T-helper 17 cell (primary cell): ENCODE measurements at regions not wholly inside any gene's neighbourhood (a gene's known extent, or its start where the extent isn't known, plus 50 kb on each side); places are given as distances from the start of the nearest gene placed in this dataset.

Experiments
- ATAC-seq: fragments of 150-1000 bp; cut with Tn5 transposase; 2 replicates; pipeline ENCODE4 v1.10.0; 2021; ENCODE audit warnings: mild to moderate bottlenecking, moderate library complexity
- DNase-seq, 3 donors: peaks; one replicate each; pipeline versions ENCODE4 v3.0.0 to v3.0.0-alpha.2; 2020 to 2021
- H3K9me3 ChIP-seq: one replicate; pipeline ENCODE4 v1.7.0; 2013; ENCODE audit warnings: low read length, mild to moderate bottlenecking; ENCODE audit not compliant: control insufficient read depth, poor library complexity, severe bottlenecking
- H3K27ac Mint-ChIP-seq: one replicate; pipeline ENCODE4 v1.8.0; 2022; ENCODE audit warnings: mild to moderate bottlenecking, moderate library complexity, mixed read lengths
- H3K27me3 Mint-ChIP-seq: one replicate; pipeline ENCODE4 v1.8.0; 2022; ENCODE audit warnings: mixed read lengths
- H3K36me3 Mint-ChIP-seq: one replicate; pipeline ENCODE4 v1.8.0; 2022; ENCODE audit warnings: low read depth, mixed read lengths
- H3K4me1 Mint-ChIP-seq: one replicate; pipeline ENCODE4 v1.8.0; 2022; ENCODE audit warnings: mild to moderate bottlenecking, mixed read lengths
- H3K4me3 Mint-ChIP-seq: one replicate; pipeline ENCODE4 v1.8.0; 2022; ENCODE audit warnings: mild to moderate bottlenecking, moderate library complexity, mixed read lengths

- DNase-seq, result no peak
- H3K9me3 ChIP-seq, result peaks cover 3% of the 10 kb centered on the region
- no peak for ATAC-seq
- Mint-ChIP-seq H3K27ac (no peak overlapping the region), H3K4me3 (no peak overlapping the region), H3K27me3 (no peaks in the 10 kb centered on the region), H3K4me1 (no peaks in the 10 kb centered on the region), H3K36me3 (no peaks in the 10 kb centered on the region)
These were observed 941.7 kb downstream of the LRFN5 start for GRCh38 chr14:42548349-42548748.

- no peaks in the 10 kb centered on the region for H3K4me1 Mint-ChIP-seq
- H3K27me3 Mint-ChIP-seq, result no peaks in the 10 kb centered on the region
- H3K36me3 Mint-ChIP-seq, result no peaks in the 10 kb centered on the region
- peaks cover 3% of the 10 kb centered on the region for H3K9me3 ChIP-seq
- DNase-seq (no peak), ATAC-seq (no peak)
- H3K27ac Mint-ChIP-seq, result no peak overlapping the region
- H3K4me3 Mint-ChIP-seq, result no peak overlapping the region
These were observed 939.0 kb downstream of the LRFN5 start for GRCh38 chr14:42545636-42546035.

GRCh38 chr14:42541535-42542001 is 934.9 kb downstream of the LRFN5 start:
- H3K4me1 Mint-ChIP-seq, result no peaks in the 10 kb centered on the region
- H3K27ac Mint-ChIP-seq, result no peak overlapping the region
- H3K9me3 ChIP-seq, result no peaks in the 10 kb centered on the region
- no peak overlapping the region for H3K4me3 Mint-ChIP-seq
- H3K36me3 Mint-ChIP-seq, result no peaks in the 10 kb centered on the region
- H3K27me3 Mint-ChIP-seq, result no peaks in the 10 kb centered on the region
- DNase-seq, result no peak
- no peak for ATAC-seq

DNA sequence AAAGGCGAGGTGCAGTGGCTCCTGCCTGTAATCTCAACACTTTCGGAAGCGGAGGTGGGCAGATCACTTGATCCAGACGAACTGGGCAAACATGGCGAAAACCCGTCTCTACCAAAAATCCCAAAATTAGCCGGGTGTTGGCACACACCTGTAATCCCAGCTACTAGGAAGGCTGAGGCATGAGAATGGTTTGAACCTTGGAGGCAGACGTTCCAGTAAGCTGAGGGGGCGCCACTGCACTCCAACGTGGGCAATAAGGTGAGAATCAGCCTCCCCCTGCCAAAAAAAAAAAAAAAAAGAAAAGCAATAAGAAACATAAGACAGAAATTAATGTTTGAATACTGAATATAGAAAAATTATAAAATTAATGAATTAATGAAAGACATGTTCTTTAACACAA is 928.7 kb downstream of the LRFN5 start:
- no peak overlapping the region for H3K4me3 Mint-ChIP-seq
- H3K9me3 ChIP-seq, result no peaks in the 10 kb centered on the region
- H3K27me3 Mint-ChIP-seq, result no peaks in the 10 kb centered on the region
- DNase-seq (no peak), ATAC-seq (no peak)
- H3K27ac Mint-ChIP-seq, result no peak overlapping the region
- H3K36me3 Mint-ChIP-seq, result no peaks in the 10 kb centered on the region
- no peaks in the 10 kb centered on the region for H3K4me1 Mint-ChIP-seq

DNA sequence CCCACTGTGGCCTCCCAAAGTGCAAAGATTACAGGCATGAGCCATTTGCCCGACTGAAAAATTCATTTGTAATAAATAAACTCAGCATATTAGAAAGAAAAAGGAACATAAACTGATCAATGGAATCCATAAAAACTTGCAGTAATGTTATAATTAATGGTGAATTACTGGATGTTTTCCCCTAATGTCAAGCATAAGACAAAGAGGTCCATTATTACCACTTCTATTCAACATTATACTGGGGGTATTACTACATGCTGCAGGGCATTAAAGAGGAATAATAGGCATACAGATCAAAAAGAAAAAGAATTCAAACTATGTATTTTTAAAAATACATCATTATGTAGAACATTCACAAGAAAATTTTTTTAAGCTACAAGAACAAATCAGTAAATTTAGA is 926.8 kb downstream of the LRFN5 start:
- Mint-ChIP-seq H3K4me3 (no peak overlapping the region), H3K4me1 (no peaks in the 10 kb centered on the region), H3K27ac (no peak overlapping the region), H3K36me3 (no peaks in the 10 kb centered on the region), H3K27me3 (no peaks in the 10 kb centered on the region)
- DNase-seq (no peak), ATAC-seq (no peak)
- H3K9me3 ChIP-seq, result no peaks in the 10 kb centered on the region

DNA sequence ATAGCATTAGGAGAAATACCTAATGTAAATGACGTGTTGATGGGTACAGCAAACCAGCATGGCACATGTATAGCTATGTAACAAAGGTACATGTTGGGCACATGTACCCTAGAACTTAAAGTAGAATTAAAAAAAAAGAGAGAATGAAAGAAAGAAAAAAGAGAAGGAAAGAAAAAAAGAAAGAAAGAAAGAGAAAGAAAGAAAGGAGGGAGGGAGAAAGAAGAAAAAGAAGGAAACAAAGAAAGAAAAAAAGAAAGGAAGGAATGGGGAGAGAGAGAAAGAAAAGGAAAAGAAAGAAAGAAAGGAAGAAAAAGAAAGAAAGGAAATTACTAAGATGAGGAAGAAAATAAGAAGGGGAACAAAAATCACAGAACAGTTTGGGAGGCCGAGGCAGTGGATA is 925.5 kb downstream of the LRFN5 start:
- H3K36me3 Mint-ChIP-seq, result no peaks in the 10 kb centered on the region
- H3K27me3 Mint-ChIP-seq, result no peaks in the 10 kb centered on the region
- no peaks in the 10 kb centered on the region for H3K9me3 ChIP-seq
- no peak for ATAC-seq
- H3K4me3 Mint-ChIP-seq, result no peak overlapping the region
- no peak for DNase-seq
- no peaks in the 10 kb centered on the region for H3K4me1 Mint-ChIP-seq
- H3K27ac Mint-ChIP-seq, result no peak overlapping the region

DNA sequence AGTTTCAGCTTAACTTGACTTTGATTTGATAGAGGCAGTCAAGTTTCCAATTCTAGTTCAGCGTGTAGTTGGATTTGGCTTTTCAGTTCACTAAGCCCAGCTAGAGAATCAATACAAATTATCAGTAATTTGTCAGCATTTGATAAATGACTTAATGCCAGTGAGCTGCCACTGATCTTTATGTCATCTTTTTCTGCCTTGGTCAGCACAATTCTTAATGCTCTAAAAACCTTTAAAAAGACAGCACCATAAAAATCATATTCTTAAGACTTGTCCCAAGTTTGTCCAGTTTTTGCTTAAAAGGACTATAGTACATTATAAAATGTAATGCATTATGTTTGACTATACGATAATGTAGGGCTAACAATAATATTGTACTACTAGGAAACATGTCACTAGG is 920.5 kb downstream of the LRFN5 start:
- no peaks in the 10 kb centered on the region for H3K9me3 ChIP-seq
- H3K4me1 Mint-ChIP-seq, result no peaks in the 10 kb centered on the region
- no peak overlapping the region for H3K27ac Mint-ChIP-seq
- no peaks in the 10 kb centered on the region for H3K36me3 Mint-ChIP-seq
- ATAC-seq (no peak), DNase-seq (no peak)
- no peak overlapping the region for H3K4me3 Mint-ChIP-seq
- no peaks in the 10 kb centered on the region for H3K27me3 Mint-ChIP-seq

GRCh38 chr14:42523666-42524065 is 917.0 kb downstream of the LRFN5 start:
- H3K4me1 Mint-ChIP-seq, result no peaks in the 10 kb centered on the region
- H3K27ac Mint-ChIP-seq, result no peak overlapping the region
- no peaks in the 10 kb centered on the region for H3K9me3 ChIP-seq
- no peak overlapping the region for H3K4me3 Mint-ChIP-seq
- no peaks in the 10 kb centered on the region for H3K36me3 Mint-ChIP-seq
- no peak for ATAC-seq
- no peaks in the 10 kb centered on the region for H3K27me3 Mint-ChIP-seq
- no peak for DNase-seq

- Mint-ChIP-seq H3K27me3 (no peaks in the 10 kb centered on the region), H3K4me3 (no peak overlapping the region)
These were observed 911.3 kb downstream of the LRFN5 start for GRCh38 chr14:42517806-42518500.

DNA sequence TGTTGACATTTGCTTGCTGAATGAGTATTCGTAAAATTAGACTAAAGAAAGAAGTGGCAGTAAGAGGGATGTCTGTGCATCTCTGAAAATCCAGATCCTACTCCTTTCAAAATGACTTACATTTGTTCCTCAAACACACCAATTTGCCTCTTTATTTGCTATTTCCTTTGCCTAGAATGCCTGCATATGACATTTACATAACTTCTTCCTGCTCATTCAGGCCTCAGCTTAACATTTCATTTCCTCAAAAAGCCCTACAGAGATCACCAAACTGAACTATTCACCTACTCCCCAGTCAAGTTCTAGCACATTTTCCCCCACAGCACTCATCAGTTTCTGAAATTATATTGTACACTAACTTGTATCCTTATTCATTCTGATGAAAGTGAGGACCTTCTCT is 907.2 kb downstream of the LRFN5 start:
- H3K9me3 ChIP-seq, result no peaks in the 10 kb centered on the region
- Mint-ChIP-seq H3K36me3 (no peaks in the 10 kb centered on the region), H3K27ac (no peak overlapping the region), H3K27me3 (no peaks in the 10 kb centered on the region), H3K4me1 (no peaks in the 10 kb centered on the region), H3K4me3 (no peak overlapping the region)
- ATAC-seq, result no peak
- no peak for DNase-seq

More at GRCh38 chr14:42517806-42518500, 911.3 kb downstream of the LRFN5 start:
- no peaks in the 10 kb centered on the region for H3K9me3 ChIP-seq
- H3K4me1 Mint-ChIP-seq, result no peaks in the 10 kb centered on the region
- DNase-seq (no peak), ATAC-seq (no peak)
- H3K36me3 Mint-ChIP-seq, result no peaks in the 10 kb centered on the region
- no peak overlapping the region for H3K27ac Mint-ChIP-seq

GRCh38 chr14:42510071-42510470 is 903.4 kb downstream of the LRFN5 start:
- H3K4me3 Mint-ChIP-seq, result no peak overlapping the region
- no peaks in the 10 kb centered on the region for H3K4me1 Mint-ChIP-seq
- no peaks in the 10 kb centered on the region for H3K27me3 Mint-ChIP-seq
- no peaks in the 10 kb centered on the region for H3K9me3 ChIP-seq
- DNase-seq (no peak), ATAC-seq (no peak)
- no peaks in the 10 kb centered on the region for H3K36me3 Mint-ChIP-seq
- no peak overlapping the region for H3K27ac Mint-ChIP-seq

DNA sequence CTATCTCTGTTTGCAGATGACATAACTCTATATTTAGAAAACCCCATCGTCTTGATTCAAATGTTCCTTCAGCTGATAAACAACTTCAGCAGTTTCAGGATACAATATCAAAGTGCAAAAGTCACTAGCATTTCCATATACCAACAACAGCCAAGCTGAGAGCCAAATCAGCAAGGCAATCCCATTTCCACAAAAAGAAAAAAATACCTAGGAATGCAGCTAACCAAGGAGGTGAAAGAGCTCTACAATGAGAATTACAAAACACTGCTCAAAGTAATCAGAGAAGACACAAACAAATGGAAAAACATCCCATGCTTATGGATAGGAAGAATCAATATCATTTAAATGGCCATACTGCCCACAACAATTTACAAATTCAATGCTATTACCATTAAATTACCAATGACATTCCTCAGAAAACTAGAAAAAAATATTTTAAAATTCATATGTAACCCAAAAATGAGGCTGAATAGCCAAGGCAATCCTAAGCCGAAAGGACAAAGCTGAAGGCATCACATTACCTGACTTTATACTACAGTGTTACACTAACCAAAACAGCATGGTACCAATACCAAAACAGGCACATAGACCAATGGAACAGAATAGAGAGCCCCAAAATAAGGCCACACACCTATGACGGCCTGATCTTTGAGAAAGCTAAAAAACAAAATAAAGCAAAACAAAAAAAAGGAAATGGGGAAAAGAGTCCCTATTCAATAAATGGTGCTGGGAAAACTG is 901.7 kb downstream of the LRFN5 start:
- ATAC-seq, result no peak
- DNase-seq, result no peak
- H3K4me1 Mint-ChIP-seq, result no peaks in the 10 kb centered on the region
- no peak overlapping the region for H3K4me3 Mint-ChIP-seq
- H3K36me3 Mint-ChIP-seq, result no peaks in the 10 kb centered on the region
- no peaks in the 10 kb centered on the region for H3K9me3 ChIP-seq
- H3K27ac Mint-ChIP-seq, result no peak overlapping the region
- no peaks in the 10 kb centered on the region for H3K27me3 Mint-ChIP-seq

GRCh38 chr14:42504433-42504832 is 897.8 kb downstream of the LRFN5 start:
- H3K9me3 ChIP-seq, result no peaks in the 10 kb centered on the region
- no peaks in the 10 kb centered on the region for H3K27me3 Mint-ChIP-seq
- H3K36me3 Mint-ChIP-seq, result no peaks in the 10 kb centered on the region
- no peak overlapping the region for H3K27ac Mint-ChIP-seq
- no peak for DNase-seq
- no peaks in the 10 kb centered on the region for H3K4me1 Mint-ChIP-seq
- H3K4me3 Mint-ChIP-seq, result no peak overlapping the region
- ATAC-seq, result no peak

DNA sequence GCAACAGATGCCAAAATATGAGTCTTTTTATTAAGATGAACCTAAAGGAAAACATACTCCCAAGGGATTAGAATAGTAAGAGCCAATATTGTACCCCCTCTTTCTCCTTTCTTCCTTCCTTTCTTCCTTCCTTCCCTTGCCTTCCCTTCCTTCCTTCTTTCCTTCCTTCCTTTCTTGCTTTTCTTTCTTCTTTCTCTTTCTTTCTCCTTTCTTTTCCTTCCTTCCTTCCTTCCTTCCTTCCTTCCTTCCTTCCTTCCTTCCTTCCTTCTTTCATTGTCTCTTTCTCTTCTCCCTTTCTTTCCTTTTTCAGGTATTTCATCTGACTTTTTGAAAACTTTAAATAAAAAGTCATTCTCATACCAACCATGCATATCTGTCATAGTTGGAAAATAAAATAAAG is 892.5 kb downstream of the LRFN5 start:
- Mint-ChIP-seq H3K36me3 (no peaks in the 10 kb centered on the region), H3K4me1 (no peaks in the 10 kb centered on the region), H3K27ac (no peak overlapping the region), H3K27me3 (no peaks in the 10 kb centered on the region), H3K4me3 (no peak overlapping the region)
- no peaks in the 10 kb centered on the region for H3K9me3 ChIP-seq
- ATAC-seq, result no peak
- DNase-seq, result no peak
